ENCODE measurements at regions not wholly inside any gene's neighbourhood (a gene's known extent, or its start where the extent isn't known, plus 50 kb on each side); places are given as distances from the start of the nearest gene placed in this dataset.

GRCh38 chr1:57926025-57926552 lies 502.2 kb upstream of the DAB1 start:
- TF ChIP-seq ZNF70 (CRISPR knock-in tag; IDR thresholded peaks at IDR 0.05) = no peak
- no peak for TF ChIP-seq GLIS3 (CRISPR knock-in tag; IDR thresholded peaks at IDR 0.05)
- no peak for TF ChIP-seq ZFP30 (CRISPR knock-in tag; IDR thresholded peaks at IDR 0.05)
- TF ChIP-seq CREB5 (CRISPR knock-in tag; IDR thresholded peaks at IDR 0.05; ENCODE audit: low read depth) = no peak
- TF ChIP-seq PATZ1 (CRISPR knock-in tag; IDR thresholded peaks at IDR 0.05; ENCODE audit: borderline replicate concordance) = no peak
- TF ChIP-seq ZC3H10 (CRISPR knock-in tag; IDR thresholded peaks at IDR 0.05) = no peak
- TF ChIP-seq CSDC2 (CRISPR knock-in tag; IDR thresholded peaks at IDR 0.05) = no peak
- no peak for TF ChIP-seq TCF4 (CRISPR knock-in tag; IDR thresholded peaks at IDR 0.05; ENCODE audit: borderline replicate concordance)
- TF ChIP-seq PPARA (CRISPR knock-in tag; IDR thresholded peaks at IDR 0.05; ENCODE audit: borderline replicate concordance) = no peak
- TF ChIP-seq TOX (CRISPR knock-in tag; IDR thresholded peaks at IDR 0.05; ENCODE audit: borderline replicate concordance) = no peak
- TF ChIP-seq ZNF565 (CRISPR knock-in tag; conservative IDR thresholded peaks at IDR 0.05; ENCODE audit: low read depth) = no peak
- no peak for TF ChIP-seq POU6F1 (CRISPR knock-in tag; IDR thresholded peaks at IDR 0.05; ENCODE audit: borderline replicate concordance, low read depth)
- no peak for TF ChIP-seq ARNTL (CRISPR knock-in tag; IDR thresholded peaks at IDR 0.05; ENCODE audit: borderline replicate concordance, low read depth)
